ENCODE measurements at regions not wholly inside any gene's neighbourhood (a gene's known extent, or its start where the extent isn't known, plus 50 kb on each side); places are given as distances from the start of the nearest gene placed in this dataset.
"Not testable (repeated sequence)": the region's sequence is repeated elsewhere in the genome, so short reads cannot be mapped to it uniquely, and the experiment has no call there.

GRCh38 chr3:177889652-177890358, 646.4 kb upstream of the KCNMB2 start:
- no peak for DNase-seq

DNA sequence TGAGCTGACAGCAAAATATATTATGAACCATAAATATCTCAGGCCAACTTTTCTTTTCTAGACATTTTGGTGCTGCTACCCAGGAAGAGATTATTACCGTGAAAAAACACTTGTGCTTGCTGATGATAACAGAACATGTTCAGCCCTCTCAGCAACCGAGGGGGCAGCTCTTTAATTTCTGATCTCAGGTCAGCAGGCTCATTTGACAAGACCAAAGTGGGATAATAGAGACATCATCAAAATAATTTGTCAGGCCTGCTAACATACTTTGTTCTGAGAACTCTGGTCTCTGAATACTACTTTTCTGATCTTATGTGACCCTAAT, 645.9 kb upstream of the KCNMB2 start:
- DNase-seq, result no peak

GRCh38 chr3:177891569-177891968, 644.7 kb upstream of the KCNMB2 start:
- not testable (repeated sequence) for DNase-seq

- DNase-seq, result peak; percentile 58
Measured at GRCh38 chr3:177893331-177893730, 642.9 kb upstream of the KCNMB2 start.

- peak; percentile 83 for DNase-seq
Measured at GRCh38 chr3:177894081-177894728, 642.0 kb upstream of the KCNMB2 start.

DNA sequence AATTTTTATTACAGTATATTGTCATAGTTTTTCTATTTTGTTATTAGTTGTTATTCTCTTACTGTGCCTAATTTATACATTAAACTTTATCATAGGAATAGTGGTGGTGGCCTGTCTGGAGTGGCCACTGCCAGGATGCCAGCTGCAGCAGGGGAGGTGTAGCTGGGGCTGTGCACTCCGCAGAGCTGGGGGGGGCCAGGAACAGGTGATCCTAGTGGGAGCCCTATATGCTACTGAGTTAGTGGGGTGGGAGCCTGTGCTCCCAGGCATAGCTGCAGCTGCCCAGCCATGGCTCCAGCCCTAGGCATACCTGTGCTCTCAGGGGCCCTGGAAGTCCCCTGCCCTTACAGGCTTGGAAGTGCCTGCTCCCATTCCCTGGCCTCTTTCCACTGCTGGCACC, 638.1 kb upstream of the KCNMB2 start:
- no peak for DNase-seq

GRCh38 chr3:177899275-177900067, 636.8 kb upstream of the KCNMB2 start:
- no peak for DNase-seq

DNA sequence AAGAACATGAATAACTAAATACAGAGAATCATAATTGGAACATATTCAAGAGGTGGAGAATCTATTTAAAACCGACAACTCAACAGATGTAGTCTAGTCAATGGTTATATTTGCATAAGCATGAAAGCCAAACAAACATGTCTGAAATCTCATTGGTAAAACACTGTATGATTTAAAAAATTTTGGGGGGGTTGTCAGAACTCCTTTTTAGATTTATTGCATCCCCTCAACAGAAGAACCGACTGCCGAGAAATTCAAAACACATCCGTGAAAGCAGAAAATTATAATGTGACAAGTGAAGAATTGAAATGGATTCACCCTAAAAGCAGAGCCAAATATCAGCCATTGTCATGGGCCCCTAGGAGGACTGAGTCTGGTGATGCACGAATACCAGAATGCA, 633.4 kb upstream of the KCNMB2 start:
- no peak for DNase-seq

GRCh38 chr3:177904621-177905020, 631.6 kb upstream of the KCNMB2 start:
- peak; percentile 33 for DNase-seq

- DNase-seq, result peak; percentile 84
Measured at GRCh38 chr3:177905173-177906125, 630.8 kb upstream of the KCNMB2 start.

GRCh38 chr3:177906126-177906511, 630.1 kb upstream of the KCNMB2 start:
- peak; percentile 89 for DNase-seq

GRCh38 chr3:177906578-177907229, 629.5 kb upstream of the KCNMB2 start:
- peak; percentile 22 for DNase-seq

- not testable (repeated sequence) for DNase-seq
Measured at GRCh38 chr3:177909530-177909929, 626.7 kb upstream of the KCNMB2 start.

- no peak for DNase-seq
Measured at GRCh38 chr3:177914224-177914623, 622.0 kb upstream of the KCNMB2 start.

- no peak for DNase-seq
Measured at GRCh38 chr3:177916461-177916860, 619.8 kb upstream of the KCNMB2 start.

DNA sequence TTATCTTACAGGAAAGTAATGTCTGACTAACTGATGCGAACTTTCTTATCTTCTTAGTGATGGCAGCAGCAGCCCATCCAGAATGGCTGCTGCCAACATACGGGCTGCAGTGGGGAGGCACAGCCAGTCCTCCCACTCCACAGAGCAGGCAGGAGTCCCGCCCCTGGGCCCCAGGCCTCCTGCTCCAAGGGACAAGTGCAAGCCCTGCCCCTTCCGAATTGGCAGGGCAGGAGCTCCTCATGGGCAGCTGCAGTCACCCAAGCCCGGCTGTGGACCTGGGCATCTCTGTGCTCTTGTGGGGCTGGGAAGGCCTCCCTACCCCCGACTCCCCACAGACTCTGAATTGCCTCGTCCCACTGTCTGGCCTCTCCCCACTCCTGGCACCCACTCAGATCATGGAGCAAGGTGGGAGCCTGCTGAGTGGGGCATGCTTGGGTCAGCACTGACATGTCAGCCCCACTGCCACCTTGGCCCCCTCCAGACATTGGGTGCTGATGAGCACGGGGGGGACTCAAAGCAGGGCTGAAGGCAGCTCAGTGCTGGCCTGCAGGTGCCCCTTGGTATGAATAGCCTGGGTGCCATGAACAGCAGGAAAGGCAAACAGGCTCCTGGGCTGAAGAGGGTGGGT, 618.9 kb upstream of the KCNMB2 start:
- DNase-seq, result no peak

DNA sequence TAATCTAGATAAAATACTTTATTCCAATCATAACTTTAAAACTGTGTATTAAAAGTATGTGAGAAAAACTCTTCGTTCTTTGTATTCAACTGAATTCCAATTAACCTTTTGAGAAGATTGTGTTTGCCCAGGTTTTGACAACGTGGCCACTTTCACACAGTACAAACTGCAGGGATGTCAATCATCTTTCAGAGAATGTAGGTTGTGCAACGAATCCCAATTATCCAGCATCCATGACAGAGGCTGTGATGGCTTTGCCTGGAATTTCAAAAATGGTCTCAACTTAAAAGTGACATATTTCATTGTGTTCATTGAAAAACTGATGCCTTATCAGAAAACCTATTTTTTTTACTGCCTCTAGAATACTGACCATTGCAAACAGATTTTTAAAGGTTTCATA, 615.1 kb upstream of the KCNMB2 start:
- no peak for DNase-seq

DNA sequence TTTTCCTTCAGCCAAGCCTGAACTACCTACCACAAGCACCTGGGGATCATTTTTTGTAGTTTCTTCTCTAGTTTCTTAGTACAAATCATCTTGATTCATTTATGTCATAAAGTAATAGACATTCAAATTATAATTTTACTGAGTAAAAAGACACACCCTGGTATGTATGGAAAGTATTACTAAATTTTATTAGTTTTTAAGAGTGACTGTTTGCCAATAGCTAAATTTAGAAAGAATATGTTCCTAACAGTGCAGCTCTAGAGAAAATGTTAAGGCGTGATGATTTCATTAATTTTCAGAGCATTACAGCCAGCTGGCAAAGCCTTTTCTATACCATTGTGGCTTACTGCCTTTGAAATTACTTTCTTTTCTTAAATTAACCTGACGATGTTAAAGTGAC, 612.0 kb upstream of the KCNMB2 start:
- no peak for DNase-seq

DNA sequence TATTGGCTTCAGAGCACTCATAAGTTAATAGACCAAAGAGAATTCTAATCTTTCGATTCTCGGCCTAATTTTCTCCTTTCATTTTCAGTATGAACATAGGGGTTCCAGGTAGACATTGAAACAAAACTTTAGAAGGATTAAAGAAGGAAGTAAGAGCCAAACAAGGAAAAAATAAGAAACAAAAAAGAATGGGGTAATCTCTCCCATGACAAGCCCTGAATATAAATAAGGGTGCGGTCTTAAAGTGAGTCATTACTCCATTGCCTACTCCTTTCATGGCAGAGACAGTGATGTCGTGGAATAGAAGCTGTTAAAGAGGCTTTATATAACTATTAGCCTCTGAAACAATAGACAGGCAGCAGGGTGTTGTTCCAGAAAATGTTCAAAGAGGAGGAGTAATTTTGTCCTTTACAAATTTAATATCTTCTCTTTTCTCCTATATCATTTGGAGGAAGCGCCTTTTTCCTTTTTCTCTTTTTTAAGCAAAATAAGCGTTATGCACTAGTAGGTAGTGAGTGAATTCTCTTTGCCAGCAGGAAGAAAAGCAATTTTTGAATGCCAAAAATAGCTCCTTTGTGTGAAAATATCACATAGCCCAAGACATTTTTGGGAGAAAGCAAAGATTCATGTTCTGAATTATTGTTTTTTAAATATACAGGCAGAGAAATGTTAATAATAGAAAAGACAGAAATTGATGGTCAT, 607.9 kb upstream of the KCNMB2 start:
- peak; percentile 63 for DNase-seq

- DNase-seq, result peak; percentile 36
Measured at GRCh38 chr3:177929310-177929709, 606.9 kb upstream of the KCNMB2 start.

DNA sequence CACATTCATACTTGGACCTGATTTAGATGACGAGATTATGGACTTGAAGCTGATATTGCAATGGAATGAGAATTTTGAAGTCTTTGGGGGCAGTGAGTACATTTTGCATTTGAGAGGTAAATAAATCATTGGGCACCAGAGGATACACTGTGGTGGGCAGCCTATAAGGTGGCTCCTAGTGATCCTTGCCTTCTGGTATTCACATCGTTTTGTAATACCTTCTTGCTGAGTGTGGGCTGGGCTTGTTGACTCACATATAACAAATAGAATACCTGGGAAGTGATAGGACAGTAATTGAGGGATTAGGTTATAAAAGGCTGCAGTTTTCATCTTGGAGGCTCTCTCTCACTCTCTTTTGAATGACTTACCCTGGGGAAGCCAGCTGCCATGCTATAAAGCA, 605.5 kb upstream of the KCNMB2 start:
- no peak for DNase-seq

Measured in HCEC 1CT (cell line).